Astrocyte (in vitro differentiated cells and primary cell): ENCODE measurements at regions not wholly inside any gene's neighbourhood (a gene's known extent, or its start where the extent isn't known, plus 50 kb on each side); places are given as distances from the start of the nearest gene placed in this dataset.

Experiments used
- DNase-seq: peaks from one replicate; pipeline ENCODE4 v3.0.0-alpha.2; 2010; ENCODE audit warnings: low read depth
- FAIRE-seq: peaks from 2 replicates; lab custom pipeline; 2011; peaks lifted over from hg19 to GRCh38; lab: Jason Lieb, UNC
- H2AFZ ChIP-seq: 2 replicates; pipeline ENCODE4 v1.6.0; 2012; ENCODE audit warnings: low read depth, low read length, inconsistent platforms
- H3K27ac ChIP-seq: 2 replicates; pipeline ENCODE4 v1.5.1; 2011; ENCODE audit warnings: low read depth, low read length, inconsistent platforms
- H3K27me3 ChIP-seq: 2 replicates; pipeline ENCODE4 v1.6.0; 2011; ENCODE audit warnings: low read length, inconsistent platforms; ENCODE audit not compliant: insufficient read depth
- H3K36me3 ChIP-seq: 2 replicates; pipeline ENCODE4 v1.5.1; 2011; ENCODE audit warnings: low read length, inconsistent platforms; ENCODE audit not compliant: insufficient read depth
- H3K4me1 ChIP-seq: 2 replicates; pipeline ENCODE4 v1.5.1; 2011; ENCODE audit warnings: low read length, inconsistent platforms; ENCODE audit not compliant: insufficient read depth
- H3K4me2 ChIP-seq: 2 replicates; pipeline ENCODE4 v1.6.0; 2012; ENCODE audit warnings: low read length, inconsistent platforms
- H3K4me3 ChIP-seq: 2 replicates; pipeline ENCODE4 v1.5.1; 2011; ENCODE audit warnings: low read depth, mild to moderate bottlenecking, low read length, inconsistent platforms; ENCODE audit not compliant: insufficient read depth
- H3K79me2 ChIP-seq: 2 replicates; pipeline ENCODE4 v1.6.0; 2012; ENCODE audit warnings: mild to moderate bottlenecking, low read length, inconsistent platforms; ENCODE audit not compliant: insufficient read depth
- H3K9ac ChIP-seq: 2 replicates; pipeline ENCODE4 v1.6.0; 2012; ENCODE audit warnings: mild to moderate bottlenecking, low read length, inconsistent platforms
- H3K9me3 ChIP-seq: 2 replicates; pipeline ENCODE4 v1.5.1; 2012; ENCODE audit warnings: low read depth, mild to moderate bottlenecking, low read length, inconsistent platforms; ENCODE audit not compliant: insufficient read depth
- H4K20me1 ChIP-seq: 2 replicates; pipeline ENCODE4 v1.6.0; 2012; ENCODE audit warnings: low read length, inconsistent platforms; ENCODE audit not compliant: insufficient read depth
- H3K27ac Mint-ChIP-seq: one replicate; pipeline ENCODE4 v1.8.0; 2021; ENCODE audit warnings: mild to moderate bottlenecking, mixed read lengths; ENCODE audit not compliant: unreplicated experiment
- H3K27me3 Mint-ChIP-seq: one replicate; pipeline ENCODE4 v1.8.0; 2021; ENCODE audit warnings: low read depth, mixed read lengths; ENCODE audit not compliant: unreplicated experiment
- H3K36me3 Mint-ChIP-seq: one replicate; pipeline ENCODE4 v1.8.0; 2021; ENCODE audit warnings: low read depth, mixed read lengths; ENCODE audit not compliant: unreplicated experiment
- H3K4me1 Mint-ChIP-seq: one replicate; pipeline ENCODE4 v1.8.0; 2021; ENCODE audit warnings: low read depth, mixed read lengths; ENCODE audit not compliant: unreplicated experiment
- H3K4me3 Mint-ChIP-seq: one replicate; pipeline ENCODE4 v1.8.0; 2021; ENCODE audit warnings: mild to moderate bottlenecking, moderate library complexity, mixed read lengths; ENCODE audit not compliant: unreplicated experiment
- H3K9me3 Mint-ChIP-seq: one replicate; pipeline ENCODE4 v1.8.0; 2021; ENCODE audit warnings: mild to moderate bottlenecking, mixed read lengths; ENCODE audit not compliant: unreplicated experiment
- EZH2 ChIP-seq: IDR thresholded peaks from 2 replicates; pipeline ENCODE4 v1.6.1; 2012; ENCODE audit warnings: mild to moderate bottlenecking, low read length, inconsistent platforms; ENCODE audit not compliant: insufficient read depth
- TF ChIP-seq, protein P1 (sequence below): IDR thresholded peaks from 2 replicates; pipeline ENCODE4 v1.5.1; 2011; ENCODE audit warnings: low read depth, mild to moderate bottlenecking, inconsistent platforms, low read length, moderate library complexity; ENCODE audit not compliant: insufficient read depth

- H3K9me3 Mint-ChIP-seq = peaks cover 6% of the 10 kb centered on the region
- no peaks in the 10 kb centered on the region for H3K4me1 ChIP-seq
- no peak overlapping the region for H3K4me3 Mint-ChIP-seq
- TF ChIP-seq, protein P1, sequence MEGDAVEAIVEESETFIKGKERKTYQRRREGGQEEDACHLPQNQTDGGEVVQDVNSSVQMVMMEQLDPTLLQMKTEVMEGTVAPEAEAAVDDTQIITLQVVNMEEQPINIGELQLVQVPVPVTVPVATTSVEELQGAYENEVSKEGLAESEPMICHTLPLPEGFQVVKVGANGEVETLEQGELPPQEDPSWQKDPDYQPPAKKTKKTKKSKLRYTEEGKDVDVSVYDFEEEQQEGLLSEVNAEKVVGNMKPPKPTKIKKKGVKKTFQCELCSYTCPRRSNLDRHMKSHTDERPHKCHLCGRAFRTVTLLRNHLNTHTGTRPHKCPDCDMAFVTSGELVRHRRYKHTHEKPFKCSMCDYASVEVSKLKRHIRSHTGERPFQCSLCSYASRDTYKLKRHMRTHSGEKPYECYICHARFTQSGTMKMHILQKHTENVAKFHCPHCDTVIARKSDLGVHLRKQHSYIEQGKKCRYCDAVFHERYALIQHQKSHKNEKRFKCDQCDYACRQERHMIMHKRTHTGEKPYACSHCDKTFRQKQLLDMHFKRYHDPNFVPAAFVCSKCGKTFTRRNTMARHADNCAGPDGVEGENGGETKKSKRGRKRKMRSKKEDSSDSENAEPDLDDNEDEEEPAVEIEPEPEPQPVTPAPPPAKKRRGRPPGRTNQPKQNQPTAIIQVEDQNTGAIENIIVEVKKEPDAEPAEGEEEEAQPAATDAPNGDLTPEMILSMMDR = no peak
- TF ChIP-seq EZH2 = no peak
- H3K4me1 Mint-ChIP-seq = no peaks in the 10 kb centered on the region
- no peaks in the 10 kb centered on the region for H3K9me3 ChIP-seq
- no peak overlapping the region for H2AFZ ChIP-seq
- H3K27me3 ChIP-seq = no peaks in the 10 kb centered on the region
- no peak for DNase-seq
- no peak overlapping the region for H3K4me3 ChIP-seq
- H3K36me3 ChIP-seq = no peaks in the 10 kb centered on the region
- no peaks in the 10 kb centered on the region for H3K79me2 ChIP-seq
- no peak overlapping the region for H3K27ac Mint-ChIP-seq
- no peak for FAIRE-seq
- H3K27me3 Mint-ChIP-seq = peaks cover 20% of the 10 kb centered on the region
- no peak overlapping the region for H3K9ac ChIP-seq
- no peak overlapping the region for H3K4me2 ChIP-seq
- no peak overlapping the region for H3K27ac ChIP-seq
- H3K36me3 Mint-ChIP-seq = no peaks in the 10 kb centered on the region
- H4K20me1 ChIP-seq = no peaks in the 10 kb centered on the region
Measured at GRCh38 chr14:104403421-104404220, 175.9 kb upstream of the C14orf180 start.

- no peaks in the 10 kb centered on the region for H3K36me3 Mint-ChIP-seq
- H3K4me3 Mint-ChIP-seq = no peak overlapping the region
- Histone ChIP-seq H2AFZ (no peak overlapping the region), H3K27ac (no peak overlapping the region), H3K9me3 (peaks cover 3% of the 10 kb centered on the region), H3K9ac (no peak overlapping the region), H4K20me1 (no peaks in the 10 kb centered on the region), H3K4me1 (no peaks in the 10 kb centered on the region), H3K79me2 (no peaks in the 10 kb centered on the region), H3K36me3 (no peaks in the 10 kb centered on the region), H3K4me3 (no peak overlapping the region), H3K4me2 (no peak overlapping the region), H3K27me3 (no peaks in the 10 kb centered on the region)
- DNase-seq (no peak), FAIRE-seq (no peak)
- no peak for TF ChIP-seq EZH2
- TF ChIP-seq, protein P1 = no peak
- peaks cover 17% of the 10 kb centered on the region for H3K27me3 Mint-ChIP-seq
- H3K27ac Mint-ChIP-seq = no peak overlapping the region
- peaks cover 4% of the 10 kb centered on the region for H3K9me3 Mint-ChIP-seq
- no peaks in the 10 kb centered on the region for H3K4me1 Mint-ChIP-seq
Measured at GRCh38 chr14:104404922-104405321, 174.6 kb upstream of the C14orf180 start.
